PC-9 (cell line): ENCODE measurements at regions not wholly inside any gene's neighbourhood (a gene's known extent, or its start where the extent isn't known, plus 50 kb on each side); places are given as distances from the start of the nearest gene placed in this dataset.

Source experiments
- BruUV-seq: library from RNA; stranded (reverse); fragments of 400-500 nt; replicated peaks from 2 replicates; lab custom pipeline; 2021; lab: Mats Ljungman, UMichigan
- CTCF ChIA-PET: fragments of 300-600 bp; sonication (Branson Sonifier 250); formaldehyde crosslinking; loops from one replicate; lab custom pipeline; 2022; ENCODE audit warnings: antibody characterized with exemption; lab: Charles Lee
- POLR2A ChIA-PET: fragments of 300-600 bp; sonication (Branson Sonifier 250); formaldehyde crosslinking; loops from one replicate; lab custom pipeline; 2022; ENCODE audit warnings: antibody characterized with exemption; ENCODE audit not compliant: unreplicated experiment; lab: Charles Lee
- DNase-seq, 2 experiments: peaks; one replicate each; pipeline versions ENCODE4 v3.0.0 to v3.0.0-alpha.2; 2015 to 2022; ENCODE audit warnings: mixed read lengths in 1 of 2
- H2AFZ ChIP-seq: fragments of 200-600 bp; sonication (generic); 2 replicates; pipeline ENCODE4 v1.8.1; 2017; ENCODE audit warnings: antibody characterized with exemption
- H3F3A ChIP-seq: fragments of 200-600 bp; sonication (generic); 2 replicates; pipeline ENCODE4 v1.8.1; 2017; ENCODE audit warnings: antibody characterized with exemption, mild to moderate bottlenecking, low read depth; ENCODE audit not compliant: insufficient read depth
- H3K27ac ChIP-seq: fragments of 200-600 bp; sonication (generic); 2 replicates; pipeline ENCODE4 v1.6.1; 2016; ENCODE audit warnings: mixed run types
- H3K27me3 ChIP-seq: fragments of 200-600 bp; sonication (generic); 2 replicates; pipeline ENCODE4 v1.6.1; 2016; ENCODE audit warnings: low read depth, mixed run types; ENCODE audit not compliant: insufficient read depth
- H3K36me3 ChIP-seq: fragments of 200-600 bp; sonication (generic); 2 replicates; pipeline ENCODE4 v1.6.1; 2016; ENCODE audit warnings: low read depth, mixed run types
- H3K4me1 ChIP-seq: fragments of 200-600 bp; sonication (generic); replicated peaks from 2 replicates; pipeline ENCODE4 v1.6.1; 2016; ENCODE audit warnings: mixed run types; ENCODE audit not compliant: insufficient read depth
- H3K4me2 ChIP-seq: fragments of 200-600 bp; sonication (generic); 2 replicates; pipeline ENCODE4 v1.6.1; 2017; ENCODE audit warnings: mixed run types
- H3K4me3 ChIP-seq: fragments of 200-600 bp; sonication (generic); 2 replicates; pipeline ENCODE4 v1.6.1; 2016; ENCODE audit warnings: mixed run types
- H3K79me2 ChIP-seq: fragments of 200-600 bp; sonication (generic); 2 replicates; pipeline ENCODE4 v1.6.1; 2017; ENCODE audit warnings: low read depth, mixed run types
- H3K9me2 ChIP-seq: fragments of 200-600 bp; sonication (generic); 2 replicates; pipeline ENCODE4 v1.8.1; 2017; ENCODE audit warnings: mild to moderate bottlenecking; ENCODE audit not compliant: insufficient read depth
- H3K9me3 ChIP-seq: fragments of 200-600 bp; sonication (generic); 2 replicates; pipeline ENCODE4 v1.8.1; 2016; ENCODE audit warnings: low read depth; ENCODE audit not compliant: insufficient read depth
- H4K20me1 ChIP-seq: fragments of 200-600 bp; sonication (generic); 2 replicates; pipeline ENCODE4 v1.8.1; 2017; ENCODE audit not compliant: insufficient read depth
- CTCF ChIP-seq: fragments of 200-600 bp; sonication (generic); conservative IDR thresholded peaks from 2 replicates; pipeline ENCODE4 v1.6.1; 2017; ENCODE audit warnings: mixed run types, antibody characterized with exemption, mild to moderate bottlenecking, moderate library complexity
- EZH2 ChIP-seq: fragments of 200-600 bp; sonication (generic); IDR thresholded peaks from 2 replicates; pipeline ENCODE4 v1.8.0; 2017; ENCODE audit warnings: antibody characterized with exemption, low read depth
- intact Hi-C: fragments of 100-400 bp; cut with micrococcal nuclease; formaldehyde crosslinking; loops from one replicate; pipeline ENCODE4 v1.10.0; 2022; ENCODE audit not compliant: unreplicated experiment

- Histone ChIP-seq H3K4me2 (no peak overlapping the region), H3K4me1 (no peaks in the 10 kb centered on the region), H2AFZ (no peak overlapping the region), H3K9me2 (no peaks in the 10 kb centered on the region), H3K27ac (no peak overlapping the region), H3K9me3 (no peaks in the 10 kb centered on the region), H3K27me3 (no peaks in the 10 kb centered on the region), H3K4me3 (no peak overlapping the region), H3F3A (no peaks in the 10 kb centered on the region), H3K36me3 (no peaks in the 10 kb centered on the region), H3K79me2 (no peaks in the 10 kb centered on the region), H4K20me1 (no peaks in the 10 kb centered on the region)
- intact Hi-C loops, result no loop called here
- BruUV-seq, result no TSS peak
- ChIA-PET POLR2A (no interaction called here), CTCF (no interaction called here)
- TF ChIP-seq EZH2 (no peak), CTCF (no peak)
- no peak for DNase-seq
Observed at GRCh38 chr2:16554060-16554583, 111.5 kb downstream of the CYRIA start.

- Histone ChIP-seq H2AFZ (no peak overlapping the region), H3K9me3 (no peaks in the 10 kb centered on the region), H3K27me3 (no peaks in the 10 kb centered on the region), H3K4me2 (no peak overlapping the region), H3K9me2 (no peaks in the 10 kb centered on the region), H3K4me3 (no peak overlapping the region), H3K27ac (no peak overlapping the region), H3K79me2 (no peaks in the 10 kb centered on the region), H4K20me1 (no peaks in the 10 kb centered on the region), H3K36me3 (no peaks in the 10 kb centered on the region), H3K4me1 (no peaks in the 10 kb centered on the region), H3F3A (no peaks in the 10 kb centered on the region)
- CTCF ChIA-PET, result no interaction called here
- DNase-seq, result peak; percentile 8 to 41
- POLR2A ChIA-PET, result no interaction called here
- intact Hi-C loops, result loop anchor here (1.0 kb wide), 2 partner anchors 56 to 204 kb away; no protein-coding TSS in a partner anchor
- TF ChIP-seq EZH2 (no peak), CTCF (peak; percentile 81)
- BruUV-seq, result no TSS peak
Observed at GRCh38 chr2:16553226-16553625, 112.4 kb downstream of the CYRIA start.

GRCh38 chr2:16552202-16552601 is 113.4 kb downstream of the CYRIA start:
- no peaks in the 10 kb centered on the region for H3K9me3 ChIP-seq
- no peaks in the 10 kb centered on the region for H3K79me2 ChIP-seq
- ChIA-PET POLR2A (no interaction called here), CTCF (no interaction called here)
- H3F3A ChIP-seq, result no peaks in the 10 kb centered on the region
- no peak overlapping the region for H3K27ac ChIP-seq
- intact Hi-C loops, result no loop called here
- no peak overlapping the region for H3K4me3 ChIP-seq
- H3K9me2 ChIP-seq, result no peaks in the 10 kb centered on the region
- no TSS peak for BruUV-seq
- no peaks in the 10 kb centered on the region for H3K36me3 ChIP-seq
- no peak for TF ChIP-seq CTCF
- TF ChIP-seq EZH2, result no peak
- H3K4me2 ChIP-seq, result no peak overlapping the region
- no peaks in the 10 kb centered on the region for H4K20me1 ChIP-seq
- no peaks in the 10 kb centered on the region for H3K4me1 ChIP-seq
- H3K27me3 ChIP-seq, result no peaks in the 10 kb centered on the region
- DNase-seq, result no peak
- H2AFZ ChIP-seq, result no peak overlapping the region
